Tibial nerve (tissue), 3 donors: ENCODE measurements at regions not wholly inside any gene's neighbourhood (a gene's known extent, or its start where the extent isn't known, plus 50 kb on each side); places are given as distances from the start of the nearest gene placed in this dataset.

ENCODE experiments used
- CTCF ChIP-seq, 5 experiments: fragments of 200-600 bp in 3 of 5; fragments of 450-650 bp in 2 of 5; sonication (generic) in 3 of 5; IDR thresholded peaks; one replicate each; pipeline ENCODE4 v1.5.1; 2016 to 2019; ENCODE audit warnings: antibody characterized with exemption in 5 of 5, mild to moderate bottlenecking in 3 of 5, moderate library complexity in 2 of 5
- POLR2A ChIP-seq, 2 donors: fragments of 450-650 bp; IDR thresholded peaks; one replicate each; pipeline ENCODE4 v1.6.1; 2017; ENCODE audit warnings: antibody characterized with exemption in 2 of 2, mild to moderate bottlenecking in 2 of 2, moderate library complexity in 2 of 2

GRCh38 chr13:108070925-108071324 is 144.4 kb downstream of the LIG4 start:
- no peak for TF ChIP-seq CTCF (IDR thresholded peaks at IDR 0.05)
- TF ChIP-seq POLR2A (IDR thresholded peaks at IDR 0.05), result no peak
